Muscle of leg (tissue), 3 donors: ENCODE measurements at regions not wholly inside any gene's neighbourhood (a gene's known extent, or its start where the extent isn't known, plus 50 kb on each side); places are given as distances from the start of the nearest gene placed in this dataset.
"Not testable (repeated sequence)": the region's sequence is repeated elsewhere in the genome, so short reads cannot be mapped to it uniquely, and the experiment has no call there.

Experiments used
- DNase-seq: peaks from one replicate; pipeline ENCODE4 v3.0.0; 2013
- H3K27ac ChIP-seq: one replicate; pipeline ENCODE4 v1.5.1; 2013; ENCODE audit warnings: mild to moderate bottlenecking, low read length, control low read depth
- H3K27me3 ChIP-seq: one replicate; pipeline ENCODE4 v1.6.1; 2013; ENCODE audit warnings: low read length; ENCODE audit not compliant: control insufficient read depth, insufficient read depth
- H3K36me3 ChIP-seq: one replicate; pipeline ENCODE4 v1.6.1; 2013; ENCODE audit warnings: low read length; ENCODE audit not compliant: control insufficient read depth, insufficient read depth
- H3K4me1 ChIP-seq: one replicate; pipeline ENCODE4 v1.6.1; 2013; ENCODE audit warnings: low read length; ENCODE audit not compliant: control insufficient read depth, insufficient read depth
- H3K4me3 ChIP-seq: one replicate; pipeline ENCODE4 v1.5.1; 2013; ENCODE audit warnings: low read length, control low read depth
- H3K9me3 ChIP-seq: replicated peaks from 2 replicates; pipeline ENCODE4 v1.6.1; 2013; ENCODE audit warnings: low read depth, low read length; ENCODE audit not compliant: control insufficient read depth
- WGBS: methylation state at CpG from one replicate; pipeline ENCODE4 v1.1.5; 2013; ENCODE audit warnings: missing lambda C conversion rate; ENCODE audit not compliant: insufficient coverage; 5-methylcytosine and 5-hydroxymethylcytosine counted together

DNA sequence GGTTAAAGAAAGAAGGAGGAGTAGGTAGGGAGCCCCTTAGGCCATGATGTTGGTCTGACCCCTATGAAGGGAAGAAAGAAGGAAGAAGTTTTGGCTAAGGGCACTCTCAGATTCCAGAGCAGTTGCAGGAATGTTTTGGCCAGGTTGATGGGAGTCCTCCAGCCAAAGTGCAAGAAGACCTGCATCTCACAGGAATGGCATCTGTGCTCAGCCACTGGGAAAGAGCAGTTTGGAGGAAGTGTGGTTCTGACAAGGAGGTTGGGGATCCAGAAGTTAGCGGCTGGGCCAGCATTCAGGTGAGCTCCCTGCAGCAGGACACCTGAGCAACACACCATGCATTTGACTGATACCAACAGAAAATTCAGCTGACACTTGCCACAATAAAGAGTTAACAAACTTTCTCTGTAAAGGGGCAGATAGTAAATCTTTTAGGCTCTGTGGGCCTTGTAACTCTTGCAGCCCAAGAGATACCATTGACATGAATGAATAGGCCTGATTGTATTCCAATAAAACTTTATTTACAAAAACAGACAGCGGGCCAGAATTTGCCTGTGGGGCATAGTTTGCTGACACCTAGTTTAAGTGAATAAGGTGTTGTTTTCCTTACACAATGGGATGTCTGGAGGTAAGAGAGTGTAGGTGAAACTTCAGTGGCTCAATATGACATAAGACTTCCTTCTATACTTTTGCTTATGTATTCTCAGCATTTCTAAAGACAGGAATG lies 71.0 kb downstream of the EDN1 start:
- no CpG with 5 or more reads among the region's 2 CpGs for WGBS
- no peak overlapping the region for H3K4me3 ChIP-seq
- no peak overlapping the region for H3K27ac ChIP-seq
- H3K4me1 ChIP-seq = peaks cover 6% of the 10 kb centered on the region
- no peaks in the 10 kb centered on the region for H3K36me3 ChIP-seq
- no peak for DNase-seq
- no peaks in the 10 kb centered on the region for H3K9me3 ChIP-seq
- no peaks in the 10 kb centered on the region for H3K27me3 ChIP-seq

- not testable (repeated sequence) for H3K4me3 ChIP-seq, H3K4me1 ChIP-seq, H3K27ac ChIP-seq, H3K9me3 ChIP-seq, DNase-seq, H3K36me3 ChIP-seq, H3K27me3 ChIP-seq
- 80% methylated on average over 1 of the region's 6 CpGs for WGBS
Measured at GRCh38 chr6:12363277-12363650, 73.1 kb downstream of the EDN1 start.

GRCh38 chr6:12363651-12364381 lies 73.7 kb downstream of the EDN1 start:
- peak; percentile 76 for DNase-seq
- Histone ChIP-seq H3K27me3 (no peaks in the 10 kb centered on the region), H3K27ac (no peak overlapping the region), H3K4me3 (no peak overlapping the region), H3K9me3 (no peaks in the 10 kb centered on the region), H3K36me3 (no peaks in the 10 kb centered on the region), H3K4me1 (peaks cover 6% of the 10 kb centered on the region)
- WGBS = 93% methylated on average over 6 of the region's 11 CpGs

DNA sequence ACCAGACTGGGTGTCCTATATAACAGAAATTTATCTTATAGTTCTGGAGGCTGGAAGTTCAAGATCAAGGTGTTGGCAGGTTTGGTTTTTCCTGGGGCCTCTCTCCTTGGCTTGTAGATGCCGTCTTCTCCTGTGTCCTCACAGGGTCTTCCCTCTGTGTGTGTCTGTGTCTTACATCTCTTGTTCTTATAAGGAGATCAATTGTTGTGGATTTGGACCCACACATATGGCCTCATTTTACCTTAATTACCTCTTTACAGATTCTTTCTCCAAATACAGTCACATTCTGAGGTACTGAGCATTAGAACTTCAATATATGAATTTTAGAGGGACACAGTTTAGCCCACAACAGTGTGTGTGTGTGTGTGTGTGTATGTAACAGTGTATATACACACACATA lies 74.5 kb downstream of the EDN1 start:
- no peak overlapping the region for H3K27ac ChIP-seq
- DNase-seq = no peak
- no peaks in the 10 kb centered on the region for H3K9me3 ChIP-seq
- no peak overlapping the region for H3K4me3 ChIP-seq
- WGBS = no CpG with 5 or more reads among the region's 1 CpG
- no peaks in the 10 kb centered on the region for H3K27me3 ChIP-seq
- peaks cover 6% of the 10 kb centered on the region for H3K4me1 ChIP-seq
- H3K36me3 ChIP-seq = no peaks in the 10 kb centered on the region

DNA sequence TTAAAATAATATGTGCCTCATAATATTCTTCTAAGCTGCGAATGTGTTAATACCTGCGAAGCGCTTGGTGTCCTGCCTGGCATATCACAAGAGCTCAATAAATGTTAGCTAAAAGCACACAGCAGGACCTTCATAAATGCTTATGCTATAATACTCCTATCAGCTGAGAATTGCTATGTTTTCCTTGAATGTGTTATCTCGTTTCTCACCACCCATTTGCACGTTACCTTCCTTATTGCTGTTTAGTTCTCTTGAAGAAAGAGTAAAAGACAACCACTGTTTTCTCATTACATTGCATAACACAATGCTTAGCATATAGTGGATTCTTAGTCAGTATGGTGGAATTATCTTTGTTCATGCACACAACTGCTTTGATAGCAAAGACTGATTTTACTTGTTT lies 76.6 kb downstream of the EDN1 start:
- DNase-seq = no peak
- H3K4me3 ChIP-seq = no peak overlapping the region
- H3K4me1 ChIP-seq = peaks cover 6% of the 10 kb centered on the region
- peaks cover 3% of the 10 kb centered on the region for H3K27me3 ChIP-seq
- WGBS = no CpG with 5 or more reads among the region's 5 CpGs
- no peak overlapping the region for H3K27ac ChIP-seq
- no peaks in the 10 kb centered on the region for H3K9me3 ChIP-seq
- H3K36me3 ChIP-seq = no peaks in the 10 kb centered on the region

DNA sequence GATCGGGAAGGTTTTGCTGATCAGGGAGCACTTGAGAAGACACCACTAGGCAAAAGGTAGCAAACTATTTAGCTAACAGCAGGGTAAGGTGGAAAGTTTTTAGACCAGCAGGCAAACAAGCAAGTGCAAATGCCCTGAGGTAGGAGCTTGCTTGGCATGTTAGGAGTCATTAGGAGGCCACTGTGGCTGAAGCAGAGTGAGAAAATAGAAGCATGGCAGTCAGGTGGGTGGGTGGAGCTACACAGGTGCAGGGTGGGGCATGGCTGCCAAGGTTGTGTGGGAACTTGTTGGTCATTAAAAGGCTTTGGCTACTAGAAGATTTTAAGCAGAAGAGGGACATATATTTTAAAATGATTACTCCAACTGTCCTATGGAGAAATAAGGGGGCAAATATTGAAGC lies 77.3 kb downstream of the EDN1 start:
- WGBS = 100% methylated on average over 1 of the region's 1 CpG
- Histone ChIP-seq H3K36me3 (no peaks in the 10 kb centered on the region), H3K27ac (no peak overlapping the region), H3K27me3 (peaks cover 3% of the 10 kb centered on the region), H3K9me3 (no peaks in the 10 kb centered on the region), H3K4me3 (no peak overlapping the region), H3K4me1 (peaks cover 6% of the 10 kb centered on the region)
- DNase-seq = no peak

DNA sequence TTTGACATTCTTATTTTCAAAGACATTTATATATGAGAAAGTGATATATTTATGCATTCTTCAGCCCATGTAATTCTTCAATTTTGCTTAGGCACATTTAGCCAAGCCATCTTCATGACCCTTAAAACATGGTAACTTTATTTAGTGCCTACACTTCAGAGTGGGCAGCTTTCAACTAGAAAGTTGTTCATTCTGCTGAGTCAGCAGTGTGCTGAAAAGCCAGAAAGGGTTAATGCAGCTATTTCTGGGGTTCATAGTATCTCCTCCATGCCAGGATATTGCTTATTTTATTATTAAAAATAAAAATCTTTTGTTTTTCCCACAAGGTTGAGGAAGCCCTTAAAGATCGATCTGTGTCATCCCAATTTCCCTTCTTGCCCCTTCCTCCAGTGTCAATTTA lies 79.2 kb downstream of the EDN1 start:
- Histone ChIP-seq H3K4me1 (peaks cover 3% of the 10 kb centered on the region), H3K9me3 (no peaks in the 10 kb centered on the region), H3K27ac (no peak overlapping the region), H3K27me3 (peaks cover 3% of the 10 kb centered on the region), H3K4me3 (no peak overlapping the region), H3K36me3 (no peaks in the 10 kb centered on the region)
- DNase-seq = no peak
- WGBS = no CpG with 5 or more reads among the region's 1 CpG

DNA sequence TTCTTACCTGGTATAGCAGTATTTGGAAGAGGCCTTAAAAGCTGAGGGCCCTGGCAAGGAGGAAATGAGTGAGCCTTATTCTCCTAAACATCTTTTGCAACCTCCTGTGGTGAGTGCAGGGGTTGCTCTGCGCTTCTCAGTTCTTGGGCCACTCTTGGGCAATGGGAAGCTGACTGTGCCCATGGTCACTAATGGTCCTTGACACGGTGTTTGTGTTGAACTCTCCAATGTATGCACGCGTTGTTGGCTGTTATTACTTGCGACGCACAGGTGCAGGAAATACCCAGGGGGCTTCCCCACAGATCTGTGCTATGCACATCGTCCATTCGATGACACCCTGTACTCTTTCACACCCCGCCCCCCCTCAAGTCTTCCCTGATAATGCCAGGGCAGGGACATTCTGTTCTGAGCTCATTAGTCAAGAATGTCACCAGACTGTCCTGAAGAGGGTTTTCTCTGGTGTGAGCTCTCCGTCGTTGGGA lies 79.7 kb downstream of the EDN1 start:
- Histone ChIP-seq H3K4me1 (peaks cover 3% of the 10 kb centered on the region), H3K27ac (no peak overlapping the region), H3K27me3 (peaks cover 3% of the 10 kb centered on the region), H3K4me3 (no peak overlapping the region), H3K36me3 (no peaks in the 10 kb centered on the region), H3K9me3 (no peaks in the 10 kb centered on the region)
- WGBS = 85% methylated on average over 9 of the region's 11 CpGs
- peak; percentile 6 for DNase-seq

GRCh38 chr6:12371151-12371550 lies 81.0 kb downstream of the EDN1 start:
- Histone ChIP-seq H3K36me3 (no peaks in the 10 kb centered on the region), H3K9me3 (no peaks in the 10 kb centered on the region), H3K27ac (no peak overlapping the region), H3K4me1 (no peaks in the 10 kb centered on the region), H3K4me3 (no peak overlapping the region), H3K27me3 (peaks cover 3% of the 10 kb centered on the region)
- WGBS = no CpG with 5 or more reads among the region's 1 CpG
- no peak for DNase-seq

GRCh38 chr6:12371641-12372146 lies 81.5 kb downstream of the EDN1 start:
- H3K4me1 ChIP-seq = no peaks in the 10 kb centered on the region
- H3K27ac ChIP-seq = no peak overlapping the region
- H3K27me3 ChIP-seq = peaks cover 3% of the 10 kb centered on the region
- no peaks in the 10 kb centered on the region for H3K36me3 ChIP-seq
- WGBS = 83% methylated on average over 2 of the region's 3 CpGs
- no peak for DNase-seq
- H3K4me3 ChIP-seq = no peak overlapping the region
- no peaks in the 10 kb centered on the region for H3K9me3 ChIP-seq
